Astrocyte of the spinal cord (primary cell): ENCODE measurements at regions not wholly inside any gene's neighbourhood (a gene's known extent, or its start where the extent isn't known, plus 50 kb on each side); places are given as distances from the start of the nearest gene placed in this dataset.

Experiments
- DNase-seq: peaks from one replicate; pipeline ENCODE4 v3.0.0; 2011; ENCODE audit warnings: low read depth, low spot score
- H3K4me3 ChIP-seq: 2 replicates; pipeline ENCODE4 v1.5.1; 2011; ENCODE audit warnings: low read depth, mild to moderate bottlenecking, low read length, moderate library complexity
- in situ Hi-C: cut with HindIII; loops from 2 replicates; pipeline ENCODE4 v1.10.0; 2017; ENCODE audit warnings: low sequenced_read_pairs
- TF ChIP-seq, protein P1 (sequence below): IDR thresholded peaks from 2 replicates; pipeline ENCODE4 v1.5.1; 2012; ENCODE audit warnings: low read depth, mild to moderate bottlenecking, low read length, inconsistent platforms

DNA sequence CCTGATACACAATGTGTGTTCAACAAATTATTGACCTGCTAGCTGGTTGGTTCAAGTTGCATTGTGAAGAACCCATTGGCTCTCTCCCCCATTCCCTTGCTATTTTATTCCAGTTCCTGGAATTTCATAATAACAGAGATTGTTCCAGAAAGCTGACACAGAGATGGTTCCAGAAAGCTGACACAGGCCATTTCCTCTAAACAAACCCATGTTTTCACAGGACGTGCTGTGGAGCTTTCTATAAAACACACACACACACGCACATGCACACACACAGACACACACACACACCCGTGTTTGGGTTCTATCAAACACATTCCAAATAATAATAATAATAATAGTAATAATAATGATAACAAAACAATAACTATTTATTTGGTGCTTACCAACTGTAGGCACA lies 259.1 kb downstream of the CLIC5 start:
- no peak for DNase-seq
- in situ Hi-C loops = no loop called here
- TF ChIP-seq, protein P1, sequence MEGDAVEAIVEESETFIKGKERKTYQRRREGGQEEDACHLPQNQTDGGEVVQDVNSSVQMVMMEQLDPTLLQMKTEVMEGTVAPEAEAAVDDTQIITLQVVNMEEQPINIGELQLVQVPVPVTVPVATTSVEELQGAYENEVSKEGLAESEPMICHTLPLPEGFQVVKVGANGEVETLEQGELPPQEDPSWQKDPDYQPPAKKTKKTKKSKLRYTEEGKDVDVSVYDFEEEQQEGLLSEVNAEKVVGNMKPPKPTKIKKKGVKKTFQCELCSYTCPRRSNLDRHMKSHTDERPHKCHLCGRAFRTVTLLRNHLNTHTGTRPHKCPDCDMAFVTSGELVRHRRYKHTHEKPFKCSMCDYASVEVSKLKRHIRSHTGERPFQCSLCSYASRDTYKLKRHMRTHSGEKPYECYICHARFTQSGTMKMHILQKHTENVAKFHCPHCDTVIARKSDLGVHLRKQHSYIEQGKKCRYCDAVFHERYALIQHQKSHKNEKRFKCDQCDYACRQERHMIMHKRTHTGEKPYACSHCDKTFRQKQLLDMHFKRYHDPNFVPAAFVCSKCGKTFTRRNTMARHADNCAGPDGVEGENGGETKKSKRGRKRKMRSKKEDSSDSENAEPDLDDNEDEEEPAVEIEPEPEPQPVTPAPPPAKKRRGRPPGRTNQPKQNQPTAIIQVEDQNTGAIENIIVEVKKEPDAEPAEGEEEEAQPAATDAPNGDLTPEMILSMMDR = no peak
- no peak overlapping the region for H3K4me3 ChIP-seq

DNA sequence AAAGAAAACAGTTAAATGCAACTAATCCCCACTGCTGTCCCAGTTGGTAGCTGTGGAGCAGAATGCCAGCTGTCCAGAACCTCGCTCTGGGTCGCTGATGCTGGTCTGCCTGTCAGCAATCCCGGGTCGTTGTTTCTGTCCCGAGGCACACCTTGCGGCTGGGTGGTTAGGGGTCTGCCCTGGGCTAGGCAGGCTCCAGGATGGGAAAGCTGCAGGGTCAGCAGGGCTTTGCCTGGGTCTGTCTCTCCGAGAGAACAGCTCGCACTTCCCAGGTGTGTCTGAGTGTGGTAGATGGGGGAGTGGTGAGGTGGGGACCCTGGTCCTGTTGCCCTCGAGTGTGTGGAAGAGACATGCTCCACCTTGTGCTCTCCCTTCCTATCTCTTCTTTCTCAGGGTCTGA lies 261.2 kb downstream of the CLIC5 start:
- in situ Hi-C loops = no loop called here
- TF ChIP-seq, protein P1 = no peak

DNA sequence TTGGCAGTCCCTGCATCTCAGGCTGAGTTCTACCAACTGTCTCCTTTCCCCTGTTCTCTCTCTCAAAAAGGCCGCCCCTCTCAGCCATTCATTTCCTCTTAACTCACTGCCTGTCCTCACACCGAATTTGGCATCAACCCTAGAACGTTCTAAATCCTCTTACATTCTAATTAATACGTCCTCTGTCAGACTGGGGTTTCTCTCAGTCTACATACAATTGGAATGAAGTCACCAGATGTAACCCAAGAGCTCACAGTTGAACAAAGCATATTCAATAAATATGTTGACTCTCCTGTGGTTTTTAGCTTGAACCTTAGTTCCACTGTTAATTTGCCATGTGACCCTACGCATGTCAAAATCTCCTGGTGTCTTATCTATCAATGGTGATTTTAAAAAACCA lies 269.6 kb downstream of the CLIC5 start:
- TF ChIP-seq, protein P1 = no peak
- in situ Hi-C loops = no loop called here
- peak; percentile 85 for DNase-seq

More for the DNA sequence above, 261.2 kb downstream of the CLIC5 start:
- DNase-seq = no peak
- H3K4me3 ChIP-seq = no peak overlapping the region

DNA sequence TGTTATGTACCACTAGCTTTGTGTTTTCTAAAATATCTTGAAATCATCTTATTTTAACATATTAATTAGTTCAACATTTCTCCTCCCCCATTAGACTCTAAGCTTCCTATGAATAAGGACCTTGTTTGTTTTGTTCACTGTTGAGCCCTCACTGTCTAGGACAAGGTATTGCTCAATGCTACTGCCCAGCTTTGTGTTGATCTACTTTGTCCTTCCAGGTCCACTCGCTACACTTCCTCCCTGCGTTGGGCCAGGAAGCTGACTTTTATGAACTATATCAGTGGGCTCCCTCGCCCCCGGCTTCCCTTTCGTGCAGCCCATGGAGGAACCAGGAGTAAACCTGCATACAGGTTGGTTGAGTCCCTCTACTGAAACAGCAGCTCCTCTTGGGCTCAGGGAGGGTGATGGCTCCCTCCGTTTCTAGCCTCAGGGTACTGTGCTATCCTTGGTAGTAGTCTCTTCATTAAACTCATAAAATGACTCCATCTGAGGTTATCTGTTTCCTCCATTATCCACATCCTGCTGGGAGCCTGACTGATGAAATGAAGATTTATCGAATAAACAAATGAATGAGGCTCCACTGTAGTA lies 272.5 kb downstream of the CLIC5 start:
- in situ Hi-C loops = no loop called here

More for the DNA sequence above, 269.6 kb downstream of the CLIC5 start:
- no peak overlapping the region for H3K4me3 ChIP-seq

DNA sequence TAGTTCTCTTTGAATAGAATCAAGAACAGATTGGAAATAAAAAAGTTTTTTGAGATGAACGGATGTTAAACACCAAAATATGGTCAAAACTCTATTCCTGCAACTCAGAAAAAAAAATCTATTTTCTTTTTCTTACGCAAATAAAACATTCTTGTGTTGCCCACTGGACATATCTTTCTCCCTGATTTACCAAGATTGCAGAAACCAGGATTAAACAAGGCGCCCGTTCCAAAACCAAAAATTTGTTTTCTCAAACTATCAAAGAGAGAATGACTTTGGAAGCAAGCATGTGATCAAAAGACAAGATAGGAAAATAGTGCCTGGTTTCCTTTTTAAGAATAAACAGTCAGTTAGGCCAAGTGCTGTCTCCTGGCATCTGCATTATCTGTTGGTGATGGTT lies 273.1 kb downstream of the CLIC5 start:
- H3K4me3 ChIP-seq = no peak overlapping the region
- no peak for DNase-seq
- in situ Hi-C loops = no loop called here
- TF ChIP-seq, protein P1 = no peak

More for the DNA sequence above, 272.5 kb downstream of the CLIC5 start:
- no peak overlapping the region for H3K4me3 ChIP-seq
- DNase-seq = no peak
- TF ChIP-seq, protein P1 = no peak

DNA sequence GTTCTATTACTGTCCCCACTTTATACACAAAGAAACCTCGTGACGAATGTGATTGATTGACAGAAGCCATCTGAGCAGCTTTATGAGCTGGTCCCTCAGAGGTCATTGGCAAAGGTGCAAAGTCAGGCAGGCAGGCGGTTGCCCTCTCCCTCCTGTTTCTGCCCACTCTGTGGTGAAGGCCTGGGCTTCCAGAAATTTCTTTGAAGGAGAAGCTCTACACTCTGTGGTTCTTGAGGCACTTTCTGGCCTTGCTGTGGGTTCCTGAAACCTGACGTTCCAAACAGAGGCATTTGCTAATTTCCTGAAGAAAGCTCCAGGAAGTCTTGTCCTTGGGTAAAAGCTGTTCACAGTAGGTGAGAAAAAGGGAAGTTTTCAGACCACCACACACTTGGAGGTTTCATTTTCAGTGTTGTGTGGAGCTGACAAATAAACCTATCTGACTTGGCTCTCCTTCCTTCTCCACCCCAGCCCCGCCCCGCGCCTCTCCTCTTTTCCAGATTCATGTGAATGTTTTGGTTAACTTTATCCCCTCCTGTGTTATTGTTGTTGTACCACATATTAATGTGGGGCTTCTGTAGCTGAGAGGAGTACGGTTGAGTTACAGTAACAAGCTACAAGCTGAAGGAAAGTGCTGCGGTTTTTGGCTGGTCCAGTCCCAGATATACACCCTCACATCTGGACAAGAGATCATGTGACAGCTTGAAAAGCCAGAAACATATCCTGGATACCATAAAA lies 274.1 kb downstream of the CLIC5 start:
- peak; percentile 37 for DNase-seq
- TF ChIP-seq, protein P1 = no peak
- in situ Hi-C loops = no loop called here
- no peak overlapping the region for H3K4me3 ChIP-seq
